ENCODE measurements at regions not wholly inside any gene's neighbourhood (a gene's known extent, or its start where the extent isn't known, plus 50 kb on each side); places are given as distances from the start of the nearest gene placed in this dataset.

GRCh38 chr4:83172371-83172770 lies 57.8 kb upstream of the PLAC8 start:
- no peak for TF ChIP-seq CTCF (IDR thresholded peaks at IDR 0.05; ENCODE audit: low read depth, low read length)
- Histone ChIP-seq H3K27ac (ENCODE audit: low read depth, low read length) (no peak overlapping the region), H3K9me3 (ENCODE audit: control insufficient read depth, insufficient read depth, low read length) (no peaks in the 10 kb centered on the region), H3K4me3 (ENCODE audit: low read depth, low read length) (no peak overlapping the region), H3K27me3 (ENCODE audit: control insufficient read depth, insufficient read depth, low read length) (peaks cover 4% of the 10 kb centered on the region)
- DNase-seq (ENCODE audit: low read depth, low spot score), result no peak
- ChIA-PET CTCF (no interaction called here), POLR2A (no interaction called here)

- no peak for TF ChIP-seq CTCF (IDR thresholded peaks at IDR 0.05; ENCODE audit: low read depth, low read length)
- Histone ChIP-seq H3K9me3 (ENCODE audit: control insufficient read depth, insufficient read depth, low read length) (no peaks in the 10 kb centered on the region), H3K27me3 (ENCODE audit: control insufficient read depth, insufficient read depth, low read length) (peaks cover 4% of the 10 kb centered on the region), H3K4me3 (ENCODE audit: low read depth, low read length) (no peak overlapping the region), H3K27ac (ENCODE audit: low read depth, low read length) (no peak overlapping the region)
- ChIA-PET CTCF (no interaction called here), POLR2A (no interaction called here)
- DNase-seq (ENCODE audit: low read depth, low spot score), result no peak
Measured at GRCh38 chr4:83171436-83172039, 57.0 kb upstream of the PLAC8 start.

- H3K27me3 ChIP-seq (ENCODE audit: control insufficient read depth, insufficient read depth, low read length), result peaks cover 4% of the 10 kb centered on the region
- no peak overlapping the region for H3K4me3 ChIP-seq (ENCODE audit: low read depth, low read length)
- no peaks in the 10 kb centered on the region for H3K9me3 ChIP-seq (ENCODE audit: control insufficient read depth, insufficient read depth, low read length)
- DNase-seq (ENCODE audit: low read depth, low spot score), result no peak
- no peak for TF ChIP-seq CTCF (IDR thresholded peaks at IDR 0.05; ENCODE audit: low read depth, low read length)
- ChIA-PET POLR2A (no interaction called here), CTCF (no interaction called here)
- H3K27ac ChIP-seq (ENCODE audit: low read depth, low read length), result no peak overlapping the region
Measured at GRCh38 chr4:83170952-83171399, 56.4 kb upstream of the PLAC8 start.
